MG63 (cell line): ENCODE measurements at regions not wholly inside any gene's neighbourhood (a gene's known extent, or its start where the extent isn't known, plus 50 kb on each side); places are given as distances from the start of the nearest gene placed in this dataset.

ENCODE experiments used
- DNase-seq: peaks from one replicate; pipeline ENCODE4 v3.0.0-alpha.2; 2020
- H3K27me3 ChIP-seq: fragments of 250-450 bp; sonication (Bioruptor Pico); 2 replicates; pipeline ENCODE4 v1.5.1; 2020; ENCODE audit warnings: mild to moderate bottlenecking, moderate library complexity
- H3K36me3 ChIP-seq: fragments of 250-450 bp; sonication (Bioruptor Pico); 2 replicates; pipeline ENCODE4 v1.5.1; 2020; ENCODE audit warnings: mild to moderate bottlenecking, moderate library complexity
- H3K4me3 ChIP-seq: fragments of 250-450 bp; sonication (Bioruptor Pico); 2 replicates; pipeline ENCODE4 v1.5.1; 2020; ENCODE audit warnings: mild to moderate bottlenecking, moderate library complexity
- H3K9me3 ChIP-seq: fragments of 250-450 bp; sonication (Bioruptor Pico); 2 replicates; pipeline ENCODE4 v1.5.1; 2020; ENCODE audit warnings: mild to moderate bottlenecking, moderate library complexity

DNA sequence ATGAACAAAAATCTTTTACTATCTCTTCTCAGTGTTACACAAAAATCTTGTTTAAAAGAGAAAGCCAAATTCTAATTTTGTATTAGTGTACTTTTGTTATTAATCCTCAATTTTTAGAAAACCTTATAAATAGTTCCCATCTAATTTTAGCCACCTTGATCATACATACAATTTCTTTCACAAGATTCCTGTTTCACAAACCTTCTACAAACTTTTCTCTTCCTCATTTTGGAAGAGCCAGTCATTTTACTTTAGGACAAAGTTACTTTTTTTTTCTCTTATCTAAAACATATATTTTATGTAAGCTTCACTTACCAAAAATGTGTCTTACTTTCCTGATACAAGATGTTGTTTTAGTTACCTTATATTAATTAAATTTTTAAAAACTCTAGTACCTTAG is 161.3 kb downstream of the YIPF5 start:
- Histone ChIP-seq H3K9me3 (peaks cover 33% of the 10 kb centered on the region), H3K4me3 (no peak overlapping the region), H3K27me3 (no peaks in the 10 kb centered on the region), H3K36me3 (no peaks in the 10 kb centered on the region)
- no peak for DNase-seq

DNA sequence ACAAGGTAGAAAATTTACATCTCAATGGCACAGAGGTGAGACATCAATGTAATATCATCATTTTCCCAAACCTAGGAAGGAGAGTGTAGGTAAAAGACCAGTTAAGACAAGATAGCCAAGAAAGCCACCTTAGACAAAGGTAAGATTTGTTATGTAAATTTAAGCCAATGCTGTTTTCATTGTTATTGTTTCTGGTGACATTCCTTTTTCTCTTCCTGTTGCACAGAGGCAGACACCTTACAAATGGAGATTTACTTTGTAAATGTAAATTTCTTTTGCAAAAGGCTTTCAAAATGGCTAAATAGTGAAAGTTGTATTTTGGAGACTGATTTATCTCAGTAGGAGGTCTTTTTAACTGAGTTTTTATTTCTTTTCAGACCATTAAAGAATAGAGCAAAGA is 159.1 kb downstream of the YIPF5 start:
- Histone ChIP-seq H3K36me3 (no peaks in the 10 kb centered on the region), H3K4me3 (no peak overlapping the region), H3K9me3 (peaks cover 35% of the 10 kb centered on the region), H3K27me3 (no peaks in the 10 kb centered on the region)
- DNase-seq, result no peak

DNA sequence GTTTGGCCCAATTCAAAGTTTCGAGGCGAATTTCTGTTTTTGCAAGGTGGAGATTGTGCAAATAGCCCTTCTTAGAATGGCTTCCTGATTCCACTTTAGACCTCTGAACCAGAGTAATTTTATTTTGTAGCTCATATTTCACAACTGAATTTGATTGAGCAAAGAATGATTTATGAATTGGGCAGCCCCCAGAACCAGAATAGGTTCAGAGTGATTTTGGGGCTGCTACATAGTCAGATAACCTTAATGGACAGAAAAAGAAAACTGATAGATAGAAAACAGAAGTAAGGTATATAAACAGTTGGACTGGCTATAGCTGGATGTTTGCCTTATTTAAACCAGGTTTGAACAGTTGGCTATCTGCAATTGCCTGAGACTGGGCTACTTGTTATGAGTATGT is 156.6 kb downstream of the YIPF5 start:
- Histone ChIP-seq H3K9me3 (peaks cover 35% of the 10 kb centered on the region), H3K27me3 (no peaks in the 10 kb centered on the region), H3K36me3 (no peaks in the 10 kb centered on the region), H3K4me3 (no peak overlapping the region)
- DNase-seq, result no peak

- no peak for DNase-seq
- no peaks in the 10 kb centered on the region for H3K36me3 ChIP-seq
- H3K9me3 ChIP-seq, result peaks cover 23% of the 10 kb centered on the region
- H3K4me3 ChIP-seq, result no peak overlapping the region
- H3K27me3 ChIP-seq, result no peaks in the 10 kb centered on the region
Measured at GRCh38 chr5:144015961-144016360, 154.5 kb downstream of the YIPF5 start.

GRCh38 chr5:144017119-144017518 is 153.3 kb downstream of the YIPF5 start:
- Histone ChIP-seq H3K36me3 (no peaks in the 10 kb centered on the region), H3K27me3 (no peaks in the 10 kb centered on the region), H3K9me3 (peaks cover 18% of the 10 kb centered on the region), H3K4me3 (no peak overlapping the region)
- DNase-seq, result no peak

DNA sequence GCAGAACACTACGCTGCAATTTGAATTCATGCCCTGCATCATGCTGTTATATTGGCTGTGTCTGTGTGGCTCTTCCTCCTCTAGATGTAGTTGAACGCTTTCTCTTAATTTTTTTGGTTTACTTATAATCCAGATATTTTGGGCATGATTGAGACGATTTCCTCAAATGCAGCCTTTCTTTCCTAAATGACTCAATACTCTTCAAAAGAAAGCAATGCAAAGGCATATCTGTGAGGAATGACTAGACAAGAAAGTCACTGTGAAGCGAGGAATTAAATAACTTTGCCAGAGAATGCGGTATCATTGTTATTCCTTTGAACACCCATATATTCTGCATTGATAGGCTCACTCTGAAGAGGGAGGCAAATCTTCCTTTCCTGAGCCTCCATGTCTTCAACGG is 152.8 kb downstream of the YIPF5 start:
- no peak overlapping the region for H3K4me3 ChIP-seq
- no peak for DNase-seq
- H3K36me3 ChIP-seq, result no peaks in the 10 kb centered on the region
- peaks cover 17% of the 10 kb centered on the region for H3K9me3 ChIP-seq
- H3K27me3 ChIP-seq, result no peaks in the 10 kb centered on the region

DNA sequence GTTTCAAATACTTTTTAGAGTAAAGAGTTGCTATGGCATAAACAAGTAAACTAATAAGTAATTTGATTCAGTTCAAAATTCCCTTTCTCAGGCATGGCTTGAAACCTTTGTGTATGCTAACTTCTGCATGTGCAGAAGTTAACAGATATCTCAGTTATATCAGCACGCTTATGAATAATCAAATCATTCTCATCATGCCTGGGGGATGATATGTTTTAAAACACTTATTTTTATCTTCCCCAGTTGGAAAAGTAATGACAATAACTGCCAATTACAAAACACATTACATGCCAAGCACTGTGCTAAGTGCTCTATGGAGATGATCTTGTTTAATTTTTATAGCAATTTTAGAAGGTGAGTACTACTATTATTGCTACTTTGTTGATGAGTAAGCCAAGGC is 146.4 kb downstream of the YIPF5 start:
- H3K36me3 ChIP-seq, result no peaks in the 10 kb centered on the region
- no peak overlapping the region for H3K4me3 ChIP-seq
- no peaks in the 10 kb centered on the region for H3K27me3 ChIP-seq
- H3K9me3 ChIP-seq, result 0 out of 2 replicates have a peak, but pooled peaks cover 2% of the 10 kb centered on the region
- no peak for DNase-seq

- no peaks in the 10 kb centered on the region for H3K27me3 ChIP-seq
- H3K4me3 ChIP-seq, result no peak overlapping the region
- 0 out of 2 replicates have a peak, but pooled peaks cover 2% of the 10 kb centered on the region for H3K9me3 ChIP-seq
- H3K36me3 ChIP-seq, result no peaks in the 10 kb centered on the region
- no peak for DNase-seq
Measured at GRCh38 chr5:144024545-144024944, 145.9 kb downstream of the YIPF5 start.

DNA sequence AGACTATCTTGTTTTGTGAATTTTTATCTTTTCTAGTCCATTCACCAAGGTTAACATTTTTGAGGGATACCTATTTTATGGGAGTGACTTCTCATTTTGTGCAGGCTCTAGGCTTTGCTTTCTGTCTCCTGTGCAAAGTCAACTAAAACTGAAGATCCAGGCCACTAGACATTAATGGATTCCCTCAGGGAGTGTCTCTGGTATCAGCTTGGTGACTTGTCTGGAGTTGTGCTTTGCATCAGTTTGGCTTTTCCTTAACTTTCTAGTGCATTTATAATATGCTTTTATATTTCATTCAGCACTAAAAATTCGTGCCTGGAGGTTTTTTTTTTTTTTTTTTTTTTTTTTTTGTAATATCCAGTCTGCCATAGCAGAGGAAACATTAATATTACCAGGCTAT is 144.2 kb downstream of the YIPF5 start:
- no peak overlapping the region for H3K4me3 ChIP-seq
- H3K36me3 ChIP-seq, result no peaks in the 10 kb centered on the region

GRCh38 chr5:144028058-144028457 is 142.4 kb downstream of the YIPF5 start:
- no peak overlapping the region; the same call in 1 of the 2 replicates for H3K4me3 ChIP-seq
- H3K9me3 ChIP-seq, result no peaks in the 10 kb centered on the region
- no peaks in the 10 kb centered on the region for H3K36me3 ChIP-seq
- DNase-seq, result peak; percentile 63
- no peaks in the 10 kb centered on the region for H3K27me3 ChIP-seq

More for the DNA sequence above, 144.2 kb downstream of the YIPF5 start:
- no peak for DNase-seq
- H3K27me3 ChIP-seq, result no peaks in the 10 kb centered on the region
- H3K9me3 ChIP-seq, result no peaks in the 10 kb centered on the region

DNA sequence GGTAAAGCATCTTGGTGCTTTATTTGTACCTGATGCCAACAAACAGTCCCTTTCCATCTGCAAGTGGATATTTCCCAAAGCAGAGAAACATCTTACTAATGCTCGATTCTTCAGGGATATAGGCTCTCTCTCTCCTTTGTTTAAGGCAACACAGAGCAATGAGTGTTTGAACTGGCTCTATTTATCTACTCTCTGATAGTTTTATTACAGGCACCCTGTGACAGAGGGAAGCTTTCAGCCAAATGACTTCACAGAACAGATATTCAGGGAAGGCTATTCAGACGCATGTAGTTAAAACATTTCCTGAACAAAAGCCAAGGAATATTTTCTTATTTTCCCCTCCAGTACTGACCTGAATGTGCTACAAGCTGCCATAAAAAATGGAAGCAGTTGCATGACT is 141.8 kb downstream of the YIPF5 start:
- Histone ChIP-seq H3K4me3 (no peak overlapping the region), H3K27me3 (no peaks in the 10 kb centered on the region), H3K36me3 (no peaks in the 10 kb centered on the region), H3K9me3 (no peaks in the 10 kb centered on the region)
- DNase-seq, result peak; percentile 65

GRCh38 chr5:144030904-144031303 is 139.6 kb downstream of the YIPF5 start:
- H3K27me3 ChIP-seq, result no peaks in the 10 kb centered on the region
- no peaks in the 10 kb centered on the region for H3K36me3 ChIP-seq
- no peak for DNase-seq
- H3K4me3 ChIP-seq, result no peak overlapping the region
- no peaks in the 10 kb centered on the region for H3K9me3 ChIP-seq

GRCh38 chr5:144032375-144032774 is 138.1 kb downstream of the YIPF5 start:
- DNase-seq, result no peak
- no peaks in the 10 kb centered on the region for H3K36me3 ChIP-seq
- H3K9me3 ChIP-seq, result no peaks in the 10 kb centered on the region
- H3K27me3 ChIP-seq, result no peaks in the 10 kb centered on the region
- no peak overlapping the region for H3K4me3 ChIP-seq

DNA sequence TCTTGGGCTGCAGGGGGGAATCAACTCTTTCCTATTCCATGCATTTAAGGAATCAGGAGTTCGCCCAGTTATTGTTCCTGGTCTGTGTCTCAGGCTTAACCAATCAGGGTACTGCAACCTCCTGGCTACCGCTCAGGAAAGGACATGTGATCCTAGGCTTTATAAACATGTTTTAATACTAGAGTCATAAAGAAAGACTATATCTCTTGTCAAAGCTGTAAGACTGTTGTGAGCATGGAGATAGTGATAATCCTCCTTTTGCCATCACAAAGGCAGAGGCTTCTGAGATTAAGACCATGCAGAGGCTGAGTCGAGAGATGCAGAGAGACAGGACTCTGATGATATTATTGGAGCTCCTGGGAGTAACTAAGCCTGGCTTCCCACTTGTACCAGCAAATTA is 137.0 kb downstream of the YIPF5 start:
- Histone ChIP-seq H3K36me3 (no peaks in the 10 kb centered on the region), H3K9me3 (no peaks in the 10 kb centered on the region), H3K27me3 (no peaks in the 10 kb centered on the region), H3K4me3 (no peak overlapping the region)
- no peak for DNase-seq

GRCh38 chr5:144035046-144035740 is 135.3 kb downstream of the YIPF5 start:
- H3K27me3 ChIP-seq, result no peaks in the 10 kb centered on the region
- no peaks in the 10 kb centered on the region for H3K9me3 ChIP-seq
- H3K4me3 ChIP-seq, result no peak overlapping the region
- no peaks in the 10 kb centered on the region for H3K36me3 ChIP-seq
- DNase-seq, result no peak

DNA sequence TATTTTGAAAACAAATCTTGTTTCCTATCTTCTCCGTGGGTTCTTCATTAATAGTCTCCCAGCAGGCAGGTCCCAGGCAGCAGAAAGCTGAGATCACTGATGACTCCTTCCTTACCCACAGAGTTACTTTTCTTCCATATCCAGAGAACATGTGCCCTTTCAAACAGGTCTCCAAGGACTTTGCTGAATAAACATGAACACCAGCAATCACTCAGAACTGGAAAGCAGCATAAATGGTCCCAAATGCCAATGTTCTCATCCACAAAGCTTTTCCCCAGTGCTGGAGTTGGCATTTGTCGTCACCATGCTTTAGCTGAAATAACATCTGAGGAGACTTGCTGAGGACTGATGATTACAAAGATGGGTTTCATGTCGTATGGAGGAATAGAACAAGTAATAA is 134.0 kb downstream of the YIPF5 start:
- Histone ChIP-seq H3K27me3 (no peaks in the 10 kb centered on the region), H3K4me3 (no peak overlapping the region), H3K36me3 (no peaks in the 10 kb centered on the region), H3K9me3 (no peaks in the 10 kb centered on the region)
- no peak for DNase-seq

DNA sequence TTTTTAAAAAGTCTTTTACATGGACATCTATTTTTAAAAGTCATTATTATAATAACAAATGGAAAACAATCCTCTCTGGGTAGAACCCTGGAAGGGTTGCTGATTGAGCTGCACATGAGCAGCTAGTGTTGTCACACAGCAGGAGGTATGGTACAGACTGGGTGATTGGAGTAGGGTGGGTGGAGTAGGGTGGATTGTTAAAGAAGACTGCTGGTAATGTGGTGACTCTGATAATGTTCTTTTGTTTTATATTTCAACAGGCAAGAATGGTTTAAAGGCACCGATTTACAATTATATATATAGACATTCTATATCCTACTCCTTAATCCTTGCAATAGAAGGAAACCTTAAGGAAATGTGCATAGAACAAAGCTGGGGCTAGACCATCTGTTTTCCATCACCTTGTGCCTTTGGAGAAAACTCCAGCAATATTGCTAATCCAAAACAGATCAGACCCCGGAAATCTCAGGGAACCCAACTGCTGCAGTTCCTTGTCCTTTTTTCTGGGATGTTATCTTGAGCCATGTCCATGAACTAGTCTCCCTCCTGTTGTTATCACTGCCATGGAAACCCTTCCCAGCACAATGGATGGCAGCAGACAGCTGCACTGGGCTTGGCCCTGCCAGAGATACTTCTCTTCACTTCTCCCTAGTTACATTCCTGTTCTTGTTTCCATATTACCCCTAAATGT is 129.7 kb downstream of the YIPF5 start:
- Histone ChIP-seq H3K4me3 (no peak overlapping the region), H3K9me3 (no peaks in the 10 kb centered on the region), H3K27me3 (no peaks in the 10 kb centered on the region), H3K36me3 (no peaks in the 10 kb centered on the region)
- no peak for DNase-seq

GRCh38 chr5:144042156-144042555 is 128.3 kb downstream of the YIPF5 start:
- no peaks in the 10 kb centered on the region for H3K9me3 ChIP-seq
- DNase-seq, result no peak
- no peaks in the 10 kb centered on the region for H3K36me3 ChIP-seq
- H3K27me3 ChIP-seq, result no peaks in the 10 kb centered on the region
- H3K4me3 ChIP-seq, result no peak overlapping the region
